Left lung (tissue), 4 donors: ENCODE measurements at regions not wholly inside any gene's neighbourhood (a gene's known extent, or its start where the extent isn't known, plus 50 kb on each side); places are given as distances from the start of the nearest gene placed in this dataset.

Experiments used
- ATAC-seq: fragments of 200-7000 bp; cut with Tn5 transposase; one replicate; pipeline ENCODE4 v1.9.1; 2020; ENCODE audit warnings: moderate library complexity
- DNase-seq, 4 donors: peaks; one replicate each; pipeline ENCODE4 v3.0.0-alpha.2; 2013 to 2020
- H3K27ac ChIP-seq, 2 donors: fragments of 200-600 bp; sonication (generic) in 1 of 2; one replicate each; pipeline versions ENCODE4 v1.5.0 to v1.8.0; 2020 to 2021
- H3K27me3 ChIP-seq, 2 donors: fragments of 200-600 bp; sonication (generic) in 1 of 2; one replicate each; pipeline versions ENCODE4 v1.5.0 to v1.8.0; 2020 to 2021
- H3K36me3 ChIP-seq, 2 donors: fragments of 200-600 bp; sonication (generic) in 1 of 2; one replicate each; pipeline versions ENCODE4 v1.5.0 to v1.8.0; 2020 to 2021
- H3K4me1 ChIP-seq, 2 donors: fragments of 200-600 bp; one replicate each; pipeline ENCODE4 v1.8.0; 2021
- H3K4me3 ChIP-seq, 2 donors: fragments of 200-600 bp; sonication (generic) in 1 of 2; one replicate each; pipeline versions ENCODE4 v1.5.0 to v1.8.0; 2020 to 2021; ENCODE audit warnings: mild to moderate bottlenecking in 1 of 2
- H3K9me3 ChIP-seq, 2 donors: fragments of 200-600 bp; sonication (generic) in 1 of 2; one replicate each; pipeline versions ENCODE4 v1.5.0 to v1.8.0; 2020 to 2021
- CTCF ChIP-seq, 2 donors: fragments of 200-600 bp; sonication (generic) in 1 of 2; IDR thresholded peaks; one replicate each; pipeline versions ENCODE4 v1.5.0 to v1.8.0; 2021; ENCODE audit warnings: antibody characterized with exemption in 2 of 2
- intact Hi-C, 2 donors: fragments of 100-400 bp; cut with DNase I; formaldehyde crosslinking; loops; one replicate each; pipeline versions ENCODE4 v1.11.2 to v1.14.2; 2022
- donor health status: DM: no; HTN: yes; CAD: no.
- donor health status: DM: no; HTN: no; CAD: no.

- no peak for TF ChIP-seq CTCF (IDR thresholded peaks at IDR 0.05)
- ATAC-seq (no peak), DNase-seq (no peak)
- H3K27ac ChIP-seq, result no peak overlapping the region
- intact Hi-C loops, result no loop called here
- no peaks in the 10 kb centered on the region for H3K4me1 ChIP-seq
- H3K36me3 ChIP-seq, result no peaks in the 10 kb centered on the region
- H3K9me3 ChIP-seq, result no peaks in the 10 kb centered on the region
- H3K4me3 ChIP-seq, result no peak overlapping the region
- no peaks in the 10 kb centered on the region for H3K27me3 ChIP-seq
Observed at GRCh38 chr13:104805346-104805745, 1730.1 kb downstream of the EFNB2 start.

GRCh38 chr13:104799152-104799551, 1732.9 kb upstream of the SLC10A2 start:
- DNase-seq, result no peak
- ATAC-seq, result no peak
- Histone ChIP-seq H3K4me1 (no peaks in the 10 kb centered on the region), H3K4me3 (no peak overlapping the region), H3K27me3 (no peaks in the 10 kb centered on the region), H3K36me3 (no peaks in the 10 kb centered on the region), H3K9me3 (no peaks in the 10 kb centered on the region), H3K27ac (no peak overlapping the region)
- intact Hi-C loops, result no loop called here
- TF ChIP-seq CTCF (IDR thresholded peaks at IDR 0.05), result no peak

GRCh38 chr13:104798486-104798885, 1732.3 kb upstream of the SLC10A2 start:
- TF ChIP-seq CTCF (IDR thresholded peaks at IDR 0.05), result no peak
- H3K9me3 ChIP-seq, result no peaks in the 10 kb centered on the region
- no peaks in the 10 kb centered on the region for H3K4me1 ChIP-seq
- intact Hi-C loops, result no loop called here
- H3K4me3 ChIP-seq, result no peak overlapping the region
- no peak for DNase-seq
- H3K27ac ChIP-seq, result no peak overlapping the region
- H3K27me3 ChIP-seq, result no peaks in the 10 kb centered on the region
- H3K36me3 ChIP-seq, result no peaks in the 10 kb centered on the region
- ATAC-seq, result no peak

- no peak for TF ChIP-seq CTCF (IDR thresholded peaks at IDR 0.05)
- no peaks in the 10 kb centered on the region for H3K4me1 ChIP-seq
- H3K27me3 ChIP-seq, result no peaks in the 10 kb centered on the region
- H3K4me3 ChIP-seq, result no peak overlapping the region
- H3K27ac ChIP-seq, result no peak overlapping the region
- no peaks in the 10 kb centered on the region for H3K36me3 ChIP-seq
- no peak for DNase-seq
- no peaks in the 10 kb centered on the region for H3K9me3 ChIP-seq
- peak; percentile 47 for ATAC-seq
- intact Hi-C loops, result no loop called here
Observed at GRCh38 chr13:104796581-104796980, 1730.4 kb upstream of the SLC10A2 start.

- Histone ChIP-seq H3K9me3 (peaks cover 0 to 2% of the 10 kb centered on the region in 2 donors), H3K27ac (no peak overlapping the region), H3K27me3 (no peaks in the 10 kb centered on the region), H3K4me1 (no peaks in the 10 kb centered on the region), H3K4me3 (no peak overlapping the region), H3K36me3 (no peaks in the 10 kb centered on the region)
- no peak for DNase-seq
- TF ChIP-seq CTCF (IDR thresholded peaks at IDR 0.05), result no peak
- intact Hi-C loops, result no loop called here
- ATAC-seq, result no peak
Observed at GRCh38 chr13:104785952-104786351, 1719.7 kb upstream of the SLC10A2 start.
